NCI-H82 treated with DMSO at 0.1 percent for 48 hours (cell line): ENCODE measurements at regions not wholly inside any gene's neighbourhood (a gene's known extent, or its start where the extent isn't known, plus 50 kb on each side); places are given as distances from the start of the nearest gene placed in this dataset.
"Not testable (repeated sequence)": the region's sequence is repeated elsewhere in the genome, so short reads cannot be mapped to it uniquely, and the experiment has no call there.

ENCODE experiments used
- DNase-seq: peaks from one replicate; lab custom pipeline; 2025; ENCODE audit not compliant: unreplicated experiment; lab: John Stamatoyannopoulos, UW

DNA sequence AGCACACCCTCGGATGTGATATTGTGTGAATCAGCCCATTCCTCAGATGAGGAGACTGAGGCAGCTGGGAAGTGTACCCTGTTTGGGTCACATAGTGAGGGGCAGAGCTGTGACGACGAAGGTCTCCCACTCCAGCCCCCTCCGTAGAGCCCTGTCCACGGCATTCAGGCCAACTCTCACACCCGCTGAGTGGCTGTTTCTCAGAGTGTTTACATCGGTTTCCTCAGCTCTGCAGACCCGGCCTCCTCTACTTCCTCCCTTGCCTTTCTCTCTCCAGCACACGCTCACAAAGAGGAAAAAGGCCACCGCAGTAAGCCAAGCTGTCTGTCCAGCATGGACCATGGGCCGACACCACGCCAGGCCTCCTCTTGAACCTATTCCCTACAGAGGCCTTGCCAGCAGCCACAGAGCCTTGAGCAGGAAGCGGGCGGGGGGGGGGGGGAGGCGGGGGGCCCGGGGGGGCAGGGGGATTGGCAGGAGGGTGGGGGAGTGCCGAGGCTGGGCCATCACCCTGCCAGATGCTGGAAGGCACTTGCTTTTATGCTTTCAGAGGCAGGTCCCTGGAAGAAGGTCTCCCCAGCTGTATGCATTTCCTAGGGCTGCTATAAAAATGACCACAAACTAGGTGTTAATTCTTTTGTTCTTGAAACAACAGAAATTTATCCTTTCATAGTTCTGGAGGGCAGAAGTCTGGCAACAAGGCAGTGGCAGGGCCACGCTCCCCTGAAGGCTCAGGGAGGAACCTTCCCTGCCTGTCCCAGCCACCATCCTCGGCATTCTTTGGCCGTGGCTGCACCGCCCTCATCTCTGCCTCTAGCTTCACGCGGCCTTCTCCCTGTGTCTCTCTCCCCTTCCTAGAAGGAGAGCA is 178.4 kb downstream of the PSMG1 start:
- DNase-seq, result no peak

DNA sequence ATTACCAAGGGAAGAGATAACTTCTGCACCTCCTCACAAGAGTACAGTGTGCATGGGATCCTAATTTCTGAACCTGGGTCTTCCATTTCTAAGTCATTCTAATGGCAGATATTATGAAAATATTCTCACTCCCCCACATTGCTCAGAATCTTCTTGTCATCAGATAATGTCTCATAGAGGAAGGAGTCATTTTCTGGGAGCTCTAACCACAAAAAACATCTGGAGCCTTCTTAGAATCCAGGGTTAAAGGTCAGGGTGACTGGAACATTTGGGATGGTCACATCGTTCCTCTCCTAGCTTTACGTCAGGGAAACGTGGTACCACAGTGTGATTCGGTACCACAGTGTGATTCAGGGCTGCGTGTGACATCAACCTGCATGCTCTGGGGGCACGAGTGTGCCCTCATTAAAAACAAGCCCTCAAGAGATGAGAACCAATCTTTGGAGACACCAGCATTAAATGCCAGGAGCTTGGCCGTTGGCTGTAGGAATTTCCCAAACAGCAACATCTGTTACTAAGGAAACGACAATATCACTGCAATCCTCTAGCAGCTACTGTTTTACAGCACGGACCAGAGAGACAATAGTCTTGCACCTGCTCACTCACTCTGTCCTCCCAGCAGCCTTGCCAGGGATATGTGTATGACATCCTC is 179.1 kb downstream of the PSMG1 start:
- DNase-seq, result no peak

DNA sequence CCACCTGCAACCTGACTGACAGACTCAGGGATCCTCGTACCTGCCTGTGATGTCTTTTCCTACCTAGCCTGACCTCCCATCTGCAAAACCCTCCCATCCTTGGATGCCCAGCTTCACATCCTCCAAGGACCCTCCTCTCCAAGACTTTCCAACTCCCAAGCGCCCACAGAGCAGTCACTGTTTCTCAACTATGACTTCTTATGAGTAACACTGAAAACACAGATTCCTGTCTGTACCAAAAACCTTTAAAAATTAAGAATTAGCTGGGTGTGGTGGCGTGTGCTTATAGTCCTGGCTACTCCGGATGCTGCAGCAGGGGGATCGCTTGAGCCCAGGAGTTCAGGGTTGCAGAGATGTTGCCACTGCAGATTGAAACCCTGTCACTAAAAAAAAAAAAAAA is 181.9 kb downstream of the PSMG1 start:
- no peak for DNase-seq

DNA sequence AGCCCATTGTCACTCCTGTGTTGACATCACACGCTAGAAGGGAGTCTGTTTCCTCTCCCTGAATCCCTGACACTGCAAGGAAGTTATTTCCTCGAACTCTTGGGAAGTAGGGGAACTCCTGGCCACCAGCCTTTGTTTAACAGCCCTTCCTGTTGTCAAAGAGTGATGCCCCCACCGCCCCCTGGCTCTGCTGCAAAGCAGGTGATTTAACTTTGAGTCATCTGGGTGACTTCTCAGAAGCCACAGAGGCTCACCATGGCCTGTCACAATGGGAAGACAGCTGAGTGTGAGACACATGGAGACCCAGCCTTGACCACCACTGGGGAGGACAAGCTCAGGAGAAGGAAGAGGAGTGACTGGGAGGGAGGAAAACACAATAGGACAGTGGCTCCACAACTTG is 182.8 kb downstream of the PSMG1 start:
- DNase-seq, result no peak

DNA sequence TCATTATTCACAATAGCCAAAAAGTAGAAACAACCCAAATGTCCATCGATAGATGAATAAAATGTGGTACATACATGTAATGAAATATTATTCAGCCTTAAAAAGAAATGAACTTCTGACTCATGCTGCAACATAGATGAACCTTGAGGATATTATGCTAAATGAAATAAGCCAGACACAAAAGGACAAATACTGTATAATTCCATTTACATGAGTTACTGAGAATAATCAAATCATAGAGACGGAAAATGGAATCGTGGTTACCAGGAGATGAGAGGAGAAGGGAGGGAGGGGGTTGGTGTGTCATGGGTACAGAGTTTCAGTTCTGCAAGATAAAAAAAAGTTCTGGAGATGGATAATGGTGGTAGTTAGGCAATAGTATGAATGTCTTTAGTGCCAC is 184.1 kb downstream of the PSMG1 start:
- DNase-seq, result no peak

DNA sequence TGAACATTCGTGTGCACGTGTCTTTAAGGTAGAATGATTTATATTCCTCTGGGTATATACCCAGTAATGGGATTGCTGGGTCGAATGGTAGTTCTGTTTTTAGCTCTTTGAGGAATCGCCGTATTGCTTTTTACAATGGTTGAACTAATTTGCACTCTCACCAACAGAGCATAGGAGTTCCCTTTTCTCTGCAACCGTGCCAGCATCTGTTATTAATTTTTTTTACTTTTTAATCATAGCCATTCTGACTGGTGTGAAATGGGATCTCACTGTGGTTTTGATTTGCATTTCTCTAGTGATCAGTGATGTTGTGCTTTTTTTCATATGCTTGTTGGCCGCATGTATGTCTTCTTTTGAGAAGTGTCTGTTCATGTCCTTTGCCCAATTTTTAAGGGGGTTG is 185.0 kb downstream of the PSMG1 start:
- not testable (repeated sequence) for DNase-seq

DNA sequence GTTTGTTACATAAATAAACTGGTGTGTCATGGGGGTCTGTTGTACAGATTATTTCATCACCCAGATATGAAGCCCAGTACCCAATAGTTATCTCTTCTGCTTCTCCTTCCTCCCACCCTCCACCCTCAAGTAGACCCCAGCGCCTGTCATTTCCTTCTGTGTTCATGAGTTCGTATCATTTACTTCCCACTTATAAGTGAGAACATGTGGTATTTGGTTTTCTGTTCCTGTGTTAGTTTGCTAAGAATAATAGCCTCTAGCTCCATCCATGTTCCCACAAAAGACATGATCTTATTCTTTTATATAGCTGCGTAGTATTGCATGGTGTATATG is 185.4 kb downstream of the PSMG1 start:
- DNase-seq, result not testable (repeated sequence)

DNA sequence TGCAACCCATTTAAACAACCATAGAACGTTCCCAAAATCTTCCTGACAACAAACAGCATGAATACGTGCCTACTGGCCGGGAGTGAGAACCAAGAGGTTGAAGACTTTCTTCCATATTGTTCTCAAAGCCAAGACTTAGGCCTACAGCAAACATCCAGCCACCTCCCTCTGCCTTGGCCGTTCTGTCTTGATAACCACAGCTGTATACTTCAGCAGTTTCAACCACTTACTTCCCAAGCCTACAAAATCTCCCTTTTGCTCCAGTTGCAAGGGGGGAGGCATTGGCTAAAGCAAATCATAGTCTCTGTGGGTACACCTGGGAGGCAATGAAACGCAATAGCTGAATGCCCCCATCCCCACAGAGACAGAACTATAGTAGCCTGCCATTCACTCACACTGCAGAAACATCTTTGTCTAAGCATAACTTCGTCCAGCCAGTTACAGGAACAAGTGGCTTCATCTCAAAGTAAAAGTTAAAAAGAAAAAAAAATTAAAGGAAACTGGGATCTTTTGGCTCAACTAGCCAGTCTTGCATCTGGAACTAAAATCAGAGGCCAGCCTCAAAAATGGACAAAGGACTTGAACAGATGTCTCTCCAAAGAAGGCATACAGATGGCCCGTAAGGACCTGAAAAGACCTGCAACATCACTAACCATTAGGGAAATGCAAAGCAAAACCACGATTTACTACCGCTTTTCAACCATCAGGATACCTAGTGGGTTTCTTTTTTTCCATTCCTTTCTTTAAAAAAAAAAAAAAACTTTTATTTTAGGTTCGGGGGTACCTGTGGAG is 186.0 kb downstream of the PSMG1 start:
- no peak for DNase-seq

DNA sequence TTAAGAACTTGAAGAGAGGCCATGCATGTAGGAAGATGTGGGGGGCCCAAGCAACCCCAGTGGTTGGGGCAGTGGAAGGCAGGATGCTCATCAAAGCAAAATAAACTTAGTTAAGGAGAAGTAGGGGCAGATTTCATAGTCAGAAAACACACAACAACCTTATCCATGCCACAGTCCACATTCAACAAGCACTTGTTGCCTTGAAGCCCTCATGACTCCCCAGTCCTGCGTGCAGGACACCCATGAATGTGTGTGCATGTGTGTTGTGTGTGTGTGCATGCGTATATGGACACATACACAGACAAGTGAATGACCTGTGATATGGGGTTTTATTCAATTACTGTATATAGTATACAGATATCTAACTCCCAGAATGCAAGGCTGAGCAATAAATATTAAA is 186.9 kb downstream of the PSMG1 start:
- no peak for DNase-seq

DNA sequence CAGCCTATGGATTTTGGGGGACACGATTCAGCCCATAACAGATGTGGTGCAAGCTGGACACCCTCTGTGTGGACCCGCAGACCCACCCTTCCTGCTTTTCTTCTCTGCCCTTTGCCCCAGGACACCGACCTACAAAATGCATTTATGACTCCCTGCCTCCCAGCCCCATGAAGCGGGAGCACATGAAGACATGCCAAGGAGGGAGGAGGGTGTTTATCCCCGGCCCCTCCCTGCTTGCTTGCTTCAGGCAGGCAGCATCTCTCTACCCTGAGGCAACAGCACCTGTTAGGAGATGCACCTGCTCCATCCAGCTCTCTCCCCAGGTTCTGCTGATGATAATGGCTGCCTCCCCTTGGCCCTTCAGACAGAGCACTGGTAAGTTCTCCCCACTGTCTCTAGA is 187.5 kb downstream of the PSMG1 start:
- DNase-seq, result no peak

DNA sequence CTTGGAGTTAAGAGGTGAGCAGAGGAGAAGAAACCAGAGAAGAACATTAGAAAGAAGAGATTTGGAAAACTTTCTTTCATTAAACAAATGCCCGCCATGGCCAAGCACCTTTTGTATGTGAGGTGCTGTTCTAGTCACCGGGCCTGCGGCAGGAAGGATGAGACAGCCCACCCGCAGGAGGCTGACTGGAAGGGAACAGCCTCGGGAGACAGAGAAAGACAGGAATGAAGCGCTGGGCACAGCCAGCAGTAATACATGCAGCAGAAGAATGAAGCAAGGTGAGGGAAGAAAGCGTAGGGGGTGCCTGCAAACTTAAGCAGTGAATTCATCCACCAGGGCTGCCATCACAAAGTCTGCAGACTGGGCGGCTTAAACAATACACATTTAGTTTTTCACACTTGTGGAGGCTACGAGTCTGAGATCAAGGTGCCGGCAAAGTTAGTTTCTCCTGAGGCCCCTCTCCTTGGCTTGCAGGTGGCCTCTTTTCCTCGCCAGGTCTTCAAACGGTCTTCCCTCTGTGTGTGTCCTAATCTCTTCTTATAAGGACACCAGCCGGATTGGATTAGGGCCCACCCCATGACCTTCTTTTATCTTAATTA is 188.1 kb downstream of the PSMG1 start:
- DNase-seq, result no peak

DNA sequence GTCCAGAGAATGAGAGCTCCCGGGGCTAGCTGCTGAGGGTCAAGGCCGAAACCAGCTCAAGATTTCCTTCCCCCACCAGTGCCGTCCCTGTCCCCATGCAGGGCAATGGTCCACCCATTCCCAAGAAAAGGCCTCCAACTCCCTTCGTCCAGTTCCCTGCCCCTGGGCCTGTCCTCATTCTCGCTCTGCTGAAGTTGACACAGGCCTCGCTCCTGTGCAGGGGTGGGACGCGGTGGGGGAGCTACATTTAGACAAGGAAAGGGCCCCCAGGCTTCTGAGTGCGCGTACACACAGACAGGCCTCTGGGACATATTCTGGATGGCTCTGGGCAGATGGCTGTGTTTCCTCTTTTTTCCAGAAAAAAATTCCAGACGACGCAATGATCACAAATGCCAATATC is 188.3 kb downstream of the ETS2 start:
- no peak for DNase-seq

DNA sequence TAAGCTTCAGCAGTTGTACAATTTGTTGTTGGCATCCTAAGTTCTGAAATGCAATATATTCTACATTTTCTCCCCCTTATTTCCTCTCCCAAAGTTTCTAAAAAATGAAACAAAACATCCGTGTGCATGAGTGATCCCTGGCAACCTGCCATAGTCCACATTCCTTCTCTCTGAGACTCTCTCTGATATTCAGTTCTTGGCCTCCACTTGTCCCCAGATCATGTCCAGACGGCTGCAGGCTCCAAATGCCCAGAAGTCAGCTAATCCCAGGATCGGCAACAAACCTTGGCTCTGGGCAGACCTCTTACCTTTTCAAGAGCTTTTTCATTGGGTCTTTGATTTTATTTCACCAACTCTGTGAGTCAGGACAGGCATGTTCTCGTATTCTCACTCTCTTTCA is 187.8 kb downstream of the ETS2 start:
- DNase-seq, result no peak

DNA sequence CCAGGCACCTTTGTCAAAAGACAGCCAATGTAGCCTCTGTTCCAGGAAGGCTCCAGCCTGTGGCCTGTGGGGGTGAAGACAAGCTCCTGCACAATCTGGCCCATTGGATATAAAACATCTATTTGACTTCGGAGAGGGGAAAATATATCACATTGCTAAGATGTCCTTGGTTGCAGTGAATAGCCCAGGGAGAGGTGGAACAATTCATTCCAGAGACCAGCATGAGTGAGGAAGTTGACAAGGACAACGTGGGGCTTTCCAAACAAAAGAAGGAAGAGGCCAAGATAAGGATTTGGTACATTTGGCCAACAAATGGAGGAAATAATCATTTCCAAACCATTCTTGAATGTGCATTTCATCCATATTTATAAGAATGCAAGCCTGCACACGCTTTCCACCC is 187.0 kb downstream of the ETS2 start:
- DNase-seq, result no peak

DNA sequence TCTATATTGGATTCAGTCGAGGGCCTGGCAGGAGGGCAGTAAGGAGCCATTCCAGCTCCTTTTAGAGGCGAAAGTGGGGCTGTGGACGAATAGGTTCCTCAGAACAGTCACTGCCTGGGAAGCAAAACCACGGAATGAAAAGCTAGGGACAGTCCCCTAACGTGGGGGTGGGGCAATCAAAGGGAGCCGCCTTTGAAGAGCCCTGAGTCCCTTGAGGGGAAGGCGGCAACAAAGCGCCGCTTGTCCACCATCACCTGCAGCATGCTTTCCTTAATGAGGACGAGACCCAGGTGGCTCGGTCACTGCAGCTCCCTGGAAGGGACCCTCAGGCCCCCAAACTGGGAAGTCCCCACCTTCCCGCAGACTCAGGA is 184.7 kb downstream of the ETS2 start:
- DNase-seq, result no peak

DNA sequence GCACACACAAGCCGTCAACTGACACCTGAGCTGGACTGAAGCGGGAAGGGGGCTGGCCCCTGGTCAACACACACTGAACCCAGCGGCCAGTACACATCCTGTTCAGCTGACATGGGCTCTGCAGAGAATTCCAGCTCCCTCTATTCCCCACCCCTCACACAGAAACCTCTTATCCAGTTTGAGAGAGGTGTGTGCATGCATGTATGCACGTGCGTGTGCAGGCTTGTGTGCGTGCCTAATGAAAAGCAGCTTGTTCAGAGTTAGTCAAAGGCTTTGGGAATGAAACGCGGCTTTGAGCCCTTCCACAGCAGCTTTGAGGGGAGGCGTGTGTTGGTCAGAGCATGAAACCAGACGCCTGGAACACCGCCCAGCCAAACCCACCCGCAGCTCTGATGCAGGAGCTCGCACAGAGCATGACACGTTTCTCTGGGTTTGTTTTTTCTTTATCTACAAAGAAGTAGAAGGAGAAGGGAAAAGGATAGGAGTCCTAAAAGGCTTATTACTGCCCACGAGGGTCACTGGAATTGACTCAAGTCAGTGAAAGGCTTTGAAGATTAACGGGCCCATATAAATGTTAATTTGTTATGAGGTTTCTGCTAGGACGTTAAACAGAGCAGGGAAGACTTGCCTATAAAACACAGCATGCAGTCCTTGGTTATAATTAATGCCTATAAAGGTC is 184.2 kb downstream of the ETS2 start:
- DNase-seq, result no peak

DNA sequence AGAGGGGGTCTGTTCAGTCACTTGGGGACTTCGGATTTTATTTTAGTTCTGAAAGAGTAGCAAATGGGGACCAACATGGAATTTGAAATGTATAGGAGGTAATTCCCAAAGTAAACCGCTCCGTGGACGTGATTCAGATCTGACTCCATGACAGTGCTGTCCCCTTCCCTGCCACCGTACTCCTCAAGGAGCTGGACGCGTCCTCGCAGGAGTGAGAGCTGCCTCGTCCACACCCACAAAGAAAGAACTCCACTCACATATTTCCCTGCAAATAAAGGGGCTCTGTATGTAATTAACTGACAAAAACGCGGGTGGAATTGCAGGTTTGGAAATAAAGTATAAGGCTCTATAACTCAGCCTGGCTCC is 183.6 kb downstream of the ETS2 start:
- no peak for DNase-seq

DNA sequence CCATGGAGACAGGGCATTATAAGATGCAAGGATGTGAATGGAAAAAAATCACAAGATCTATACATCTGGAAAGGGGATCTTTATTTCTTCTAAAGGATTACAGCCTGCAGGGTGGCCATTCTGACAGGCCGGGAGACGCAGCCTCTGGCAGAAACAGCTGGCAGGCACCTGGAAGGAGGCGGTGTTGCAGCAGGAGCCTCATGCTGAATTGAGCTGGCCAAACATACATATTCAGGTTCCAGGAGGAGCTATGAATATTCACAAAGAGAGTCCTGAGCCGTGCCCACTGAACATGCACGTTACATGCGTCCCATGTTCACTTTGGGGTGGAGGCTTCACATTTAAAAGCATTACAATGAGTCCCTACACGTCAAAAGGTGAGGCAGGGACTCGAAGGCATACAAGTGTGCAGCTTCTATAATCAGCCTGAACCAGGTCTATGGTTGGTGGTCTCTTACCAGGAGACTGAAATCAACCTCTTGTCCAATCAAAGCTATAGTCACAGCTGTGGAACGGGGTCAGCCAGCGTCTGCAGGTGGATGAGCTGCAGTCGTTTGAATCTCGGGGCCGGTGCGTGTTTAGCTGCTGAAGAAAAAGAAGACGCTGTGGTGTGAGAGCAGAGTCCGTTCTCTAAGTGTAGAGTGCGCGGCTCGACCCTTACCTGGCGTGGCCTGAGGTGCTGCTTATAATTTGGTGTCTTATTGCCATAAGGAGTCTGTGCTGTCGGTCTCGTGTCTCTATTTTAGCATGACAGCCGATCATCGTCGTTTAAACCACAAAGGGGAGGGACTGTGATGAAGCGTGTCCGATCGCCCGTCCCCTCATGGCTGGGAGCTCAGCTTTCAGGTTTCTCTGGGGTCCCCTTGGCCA is 183.0 kb downstream of the ETS2 start:
- DNase-seq, result no peak

DNA sequence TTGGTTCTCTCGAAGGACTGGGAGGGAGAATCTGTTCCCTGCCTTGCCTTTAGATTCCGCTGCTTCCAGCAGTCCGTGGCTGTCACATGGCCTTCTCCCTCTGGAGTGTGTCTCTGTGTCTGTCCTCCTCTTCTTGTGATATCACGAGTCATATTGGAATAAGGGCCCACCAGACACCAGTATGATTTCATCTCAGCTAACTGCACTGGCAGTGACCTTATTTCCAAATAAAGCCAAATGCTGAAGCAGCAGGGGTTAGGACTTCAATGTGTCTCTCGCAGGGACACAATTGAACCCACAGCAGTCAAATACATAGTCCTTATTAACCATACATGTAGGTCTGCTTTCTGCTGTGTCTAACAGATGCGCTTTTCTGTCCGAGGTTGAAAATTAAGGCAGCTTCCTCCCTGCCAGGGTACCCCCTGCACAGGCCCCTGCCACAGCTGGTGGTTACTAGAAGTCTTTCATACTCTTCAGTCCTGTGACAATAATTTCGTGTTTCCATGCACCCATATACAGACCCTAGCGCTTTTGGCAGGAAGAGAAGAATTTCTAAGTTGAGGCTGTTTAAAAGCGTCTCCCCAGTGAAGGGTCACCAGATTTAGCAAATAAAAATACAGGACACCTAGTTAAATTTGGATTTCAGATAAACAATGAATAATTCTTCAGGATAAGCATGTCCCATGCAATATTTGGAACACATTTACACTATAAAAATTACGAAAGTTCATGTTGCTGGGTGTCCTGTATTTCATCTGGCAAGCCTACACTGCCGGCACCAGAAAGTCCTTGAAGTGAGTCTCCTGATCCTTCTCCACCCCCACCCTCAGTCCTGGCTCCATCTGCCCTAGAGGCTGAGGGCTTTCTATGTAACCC is 182.1 kb downstream of the ETS2 start:
- DNase-seq, result no peak
